Heart right ventricle (tissue), 16 donors: ENCODE measurements at regions not wholly inside any gene's neighbourhood (a gene's known extent, or its start where the extent isn't known, plus 50 kb on each side); places are given as distances from the start of the nearest gene placed in this dataset.

ENCODE experiments used
- ATAC-seq, 8 donors: fragments of 200-7000 bp; cut with Tn5 transposase; one replicate each; pipeline ENCODE4 v1.9.1; 2020; ENCODE audit warnings: mild to moderate bottlenecking in 8 of 8, moderate library complexity in 8 of 8, moderate number of reproducible peaks in 1 of 8
- DNase-seq, 2 donors: peaks; one replicate each; pipeline ENCODE4 v3.0.0-alpha.2; 2020
- H3K27ac ChIP-seq, 10 donors: fragments of 200-600 bp; sonication (generic) in 2 of 10; one replicate each; pipeline versions ENCODE4 v1.5.0 to v1.8.0; 2020 to 2022; ENCODE audit warnings: mild to moderate bottlenecking in 3 of 10
- H3K27me3 ChIP-seq, 7 donors: fragments of 200-600 bp; one replicate each; pipeline ENCODE4 v1.8.0; 2021 to 2022; ENCODE audit warnings: mild to moderate bottlenecking in 2 of 7
- H3K36me3 ChIP-seq, 9 donors: fragments of 200-600 bp; sonication (generic) in 1 of 9; one replicate each; pipeline versions ENCODE4 v1.5.0 to v1.8.0; 2020 to 2022; ENCODE audit warnings: mild to moderate bottlenecking in 2 of 9
- H3K4me1 ChIP-seq, 9 donors: fragments of 200-600 bp; sonication (generic) in 1 of 9; one replicate each; pipeline versions ENCODE4 v1.5.0 to v1.8.0; 2020 to 2022; ENCODE audit warnings: mild to moderate bottlenecking in 4 of 9
- H3K4me3 ChIP-seq, 10 donors: fragments of 200-600 bp; sonication (generic) in 2 of 10; one replicate each; pipeline versions ENCODE4 v1.5.0 to v1.8.0; 2020 to 2022; ENCODE audit warnings: mild to moderate bottlenecking in 7 of 10, moderate library complexity in 2 of 10
- H3K9me3 ChIP-seq, 11 donors: fragments of 200-600 bp in 10 of 11; sonication (generic) in 2 of 11; one replicate each; pipeline versions ENCODE4 v1.5.0 to v1.8.0; 2013 to 2022; ENCODE audit warnings: mild to moderate bottlenecking in 2 of 11, control low read depth in 1 of 11, moderate library complexity in 1 of 11
- CTCF ChIP-seq, 9 donors: fragments of 200-600 bp; sonication (generic) in 2 of 9; IDR thresholded peaks; one replicate each; pipeline versions ENCODE4 v1.5.0 to v1.8.0; 2021 to 2022; ENCODE audit warnings: antibody characterized with exemption in 9 of 9, mild to moderate bottlenecking in 5 of 9, moderate library complexity in 1 of 9
- WGBS, 2 donors: extraction: QIAGEN DNeasy Blood & Tissue Kit; methylation state at CpG; one replicate each; pipeline ENCODE4 v1.1.7; 2013; ENCODE audit warnings: inconsistent platforms in 1 of 2; 5-methylcytosine and 5-hydroxymethylcytosine counted together
- intact Hi-C, 10 donors: fragments of 100-400 bp; cut with DNase I; formaldehyde crosslinking; loops; one replicate each; pipeline versions ENCODE4 v1.11.1 to v1.14.2; 2022
- donor health status: Arrhythmogenic right ventricular cardiomyopathy.
- donor health status: ischemic (EF 13 %, LVEDD 7.1; RV severe dilation, severe dysfunction).
- donor health status: healthy with polysubstance abuse.
- donor health status: DM: no; HTN: yes; CAD: no.
- donor health status: DM: no; HTN: no; CAD: no.
- donor health status: ischemic (EF 25% LVEDD 6.9; RV normal size, moderate dysfunction).
- donor health status: ischemic (EF 25% LVEDD 5.7; RV mildly dilated, moderate dysfunction).
- donor health status: healthy.
- donor health status: DM: yes; HTN: yes; CAD: no.
- donor health status: Ischemic cardiomyopathy.
- donor health status: ischemic (EF 35%, LVEDD 5.7; RV mildly dilated, moderate dysfunction).
- donor health status: nonischemic (EF 11% LVEDD 7.7; RV severe dilation, severe dysfunction).
- donor health status: DM: yes; HTN: yes; CAD: no.
- donor health status: PGD.
- donor health status: ischemic (EF 29% LVEDD 5.4; RV normal size, mild dysfunction).
- donor health status: nonischemic (EF 23%, LVEDD 6.1; RV moderate dilation, normal function).

DNA sequence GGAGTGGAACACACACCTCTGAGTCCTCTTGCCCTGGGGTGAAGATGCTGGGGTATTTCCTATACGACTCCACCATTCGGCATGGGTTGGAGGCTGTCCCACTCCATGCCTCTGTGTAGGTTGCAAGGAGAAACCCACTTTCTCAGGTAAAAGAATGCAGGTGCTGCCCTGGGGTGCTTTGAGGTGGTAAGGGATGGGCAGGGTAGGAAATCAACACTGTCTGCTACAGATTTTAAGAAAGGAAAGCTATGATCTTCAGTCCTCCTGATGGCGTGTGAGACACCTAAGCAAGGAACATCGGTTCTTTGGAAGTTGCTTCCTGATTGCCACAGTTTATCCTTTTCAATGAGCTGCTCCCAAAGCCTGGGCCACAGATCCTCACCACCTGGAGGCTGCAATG, 209.2 kb downstream of the NCK2 start:
- Histone ChIP-seq H3K27ac (no peak overlapping the region), H3K27me3 (peaks cover 0 to 5% (median 0%) of the 10 kb centered on the region in 7 donors), H3K4me3 (no peak overlapping the region), H3K9me3 (no peaks in the 10 kb centered on the region), H3K36me3 (no peaks in the 10 kb centered on the region), H3K4me1 (peaks cover 0 to 22% (median 12%) of the 10 kb centered on the region in 9 donors)
- no peak for TF ChIP-seq CTCF (IDR thresholded peaks at IDR 0.05)
- 96 to 98% methylated on average over 4 of the region's 4 CpGs for WGBS, 2 donors
- DNase-seq (no peak), ATAC-seq (no peak)
- intact Hi-C loops, result loop anchor here in 2 of 10 donors (10.0 kb wide), 2 partner anchors 111 to 131 kb away; a partner anchor contains a TSS

GRCh38 chr2:105952131-105952530, 207.4 kb downstream of the NCK2 start:
- DNase-seq, result no peak
- intact Hi-C loops, result loop anchor here in 2 of 10 donors (10.0 kb wide), 2 partner anchors 113 to 133 kb away; a partner anchor contains a TSS
- Histone ChIP-seq H3K9me3 (no peaks in the 10 kb centered on the region), H3K27me3 (peaks cover 0 to 5% (median 0%) of the 10 kb centered on the region in 7 donors), H3K36me3 (no peaks in the 10 kb centered on the region), H3K4me3 (no peak overlapping the region), H3K4me1 (peaks cover 0 to 22% (median 12%) of the 10 kb centered on the region in 9 donors), H3K27ac (no peak overlapping the region)
- no peak for ATAC-seq
- no peak for TF ChIP-seq CTCF (IDR thresholded peaks at IDR 0.05)
- WGBS, 2 donors, result 73 to 75% methylated on average over 1 of the region's 1 CpG

GRCh38 chr2:105951384-105951694, 206.6 kb downstream of the NCK2 start:
- TF ChIP-seq CTCF (IDR thresholded peaks at IDR 0.05), result no peak
- Histone ChIP-seq H3K9me3 (no peaks in the 10 kb centered on the region), H3K36me3 (no peaks in the 10 kb centered on the region), H3K4me1 (peaks cover 0 to 26% (median 12%) of the 10 kb centered on the region in 9 donors), H3K27me3 (peaks cover 0 to 5% (median 0%) of the 10 kb centered on the region in 7 donors), H3K27ac (peak overlapping the region in 1 of 10 donors; percentile 0), H3K4me3 (no peak overlapping the region)
- intact Hi-C loops, result loop anchor here in 2 of 10 donors (10.0 kb wide), 2 partner anchors 113 to 133 kb away; a partner anchor contains a TSS
- 69 to 77% methylated on average over 3 of the region's 3 CpGs for WGBS, 2 donors
- DNase-seq (no peak), ATAC-seq (no peak)

DNA sequence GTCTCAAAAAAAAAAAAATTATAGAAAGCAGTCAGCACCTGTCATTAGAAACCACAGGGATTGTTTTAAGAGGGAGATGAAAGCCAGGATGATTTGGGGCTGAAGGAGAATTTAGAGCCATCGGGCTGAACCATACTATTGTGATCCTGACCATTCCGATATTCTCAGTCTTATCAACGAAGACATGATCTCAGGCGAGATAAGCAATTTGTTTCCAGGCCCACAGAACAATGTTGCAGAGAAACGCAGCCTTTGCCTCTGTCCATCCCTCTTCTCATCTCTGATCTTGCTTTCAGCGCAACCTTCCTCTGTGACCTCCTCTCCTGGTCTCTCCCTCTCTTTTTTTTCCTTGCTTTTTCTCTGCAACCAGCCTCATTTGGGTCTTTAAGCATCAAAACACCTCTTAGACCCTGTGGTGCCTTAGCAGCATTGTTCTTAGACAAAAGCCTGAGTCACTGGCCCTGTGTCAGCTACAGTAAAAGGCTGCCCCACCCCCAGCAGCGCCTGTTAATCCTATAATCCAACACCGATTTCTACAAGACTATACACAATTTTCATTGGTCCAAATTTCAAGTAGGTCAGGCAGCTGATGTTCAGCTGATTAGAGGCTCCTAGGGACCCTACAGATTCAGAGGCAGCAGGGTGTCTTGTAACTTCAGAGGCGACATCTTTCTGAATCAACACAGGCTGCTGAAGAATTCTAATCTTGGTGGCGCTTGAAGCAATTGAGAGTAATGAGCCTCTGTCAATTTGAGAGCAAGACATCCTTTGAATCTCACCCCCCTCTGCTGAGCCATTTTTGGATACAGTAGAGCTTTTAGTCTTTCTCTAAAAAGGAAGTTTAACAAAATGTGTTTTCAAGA, 206.0 kb downstream of the NCK2 start:
- peaks cover 0 to 30% (median 12%) of the 10 kb centered on the region in 9 donors for H3K4me1 ChIP-seq
- ATAC-seq, result peak in 3 of 8 donors; percentile 38 to 71 (median 53)

More for the DNA sequence above, 206.0 kb downstream of the NCK2 start:
- no peak for TF ChIP-seq CTCF (IDR thresholded peaks at IDR 0.05)
- WGBS, 2 donors, result 61 to 66% methylated on average over 10 of the region's 10 CpGs
- DNase-seq, result peak in 1 of 2 donors; percentile 22
- intact Hi-C loops, result loop anchor here in 2 of 10 donors (10.0 kb wide), 2 partner anchors 114 to 134 kb away; a partner anchor contains a TSS
- peak overlapping the region in 1 of 10 donors; percentile 0 for H3K27ac ChIP-seq
- no peaks in the 10 kb centered on the region for H3K36me3 ChIP-seq
- H3K27me3 ChIP-seq, result peaks cover 0 to 5% (median 0%) of the 10 kb centered on the region in 7 donors
- no peak overlapping the region for H3K4me3 ChIP-seq
- no peaks in the 10 kb centered on the region for H3K9me3 ChIP-seq
